Activated naive CD8-positive, alpha-beta T cell treated with anti-CD3 and anti-CD28 coated beads, Interleukin-2, amount 10 ng/mL, durations not matched to agents 7 days and 5 days (primary cell): ENCODE measurements at regions not wholly inside any gene's neighbourhood (a gene's known extent, or its start where the extent isn't known, plus 50 kb on each side); places are given as distances from the start of the nearest gene placed in this dataset.
"Not testable (repeated sequence)": the region's sequence is repeated elsewhere in the genome, so short reads cannot be mapped to it uniquely, and the experiment has no call there.

Experiments used
- ATAC-seq: fragments of 150-1000 bp; cut with Tn5 transposase; one replicate; pipeline ENCODE4 v1.10.0; 2021; ENCODE audit warnings: low read depth, moderate library complexity
- POLR2A ChIA-PET: fragments of 350-600 bp; sonication (Branson Sonifier 250); formaldehyde crosslinking; loops from one replicate; lab custom pipeline; 2021; ENCODE audit warnings: antibody characterized with exemption; lab: Charles Lee
- DNase-seq: peaks from one replicate; pipeline ENCODE4 v3.0.0; 2021
- H3K27ac Mint-ChIP-seq: one replicate; pipeline ENCODE4 v1.8.0; 2022; ENCODE audit warnings: mild to moderate bottlenecking, mixed read lengths
- H3K27me3 Mint-ChIP-seq: one replicate; pipeline ENCODE4 v1.8.0; 2022; ENCODE audit warnings: mild to moderate bottlenecking, moderate library complexity, mixed read lengths
- H3K36me3 Mint-ChIP-seq: one replicate; pipeline ENCODE4 v1.8.0; 2021; ENCODE audit warnings: mild to moderate bottlenecking, mixed read lengths
- H3K4me1 Mint-ChIP-seq: one replicate; pipeline ENCODE4 v1.8.0; 2021; ENCODE audit warnings: mixed read lengths
- H3K4me3 Mint-ChIP-seq: one replicate; pipeline ENCODE4 v1.8.0; 2022; ENCODE audit warnings: mild to moderate bottlenecking, moderate library complexity, mixed read lengths
- H3K9me3 Mint-ChIP-seq: one replicate; pipeline ENCODE4 v1.8.0; 2021; ENCODE audit warnings: mixed read lengths

GRCh38 chr6:86331265-86331840, 606.0 kb upstream of the HTR1E start:
- Mint-ChIP-seq H3K4me3 (no peak overlapping the region), H3K27me3 (no peaks in the 10 kb centered on the region), H3K36me3 (no peaks in the 10 kb centered on the region), H3K9me3 (peaks cover 3% of the 10 kb centered on the region), H3K27ac (no peak overlapping the region), H3K4me1 (no peaks in the 10 kb centered on the region)
- POLR2A ChIA-PET: no interaction called here
- DNase-seq (no peak), ATAC-seq (no peak)

GRCh38 chr6:86306210-86306609, 631.1 kb upstream of the HTR1E start:
- POLR2A ChIA-PET: no interaction called here
- H3K4me1 Mint-ChIP-seq: no peaks in the 10 kb centered on the region
- no peak for DNase-seq

GRCh38 chr6:86285876-86286275, 643.2 kb upstream of the SYNCRIP start:
- POLR2A ChIA-PET: no interaction called here
- no peak overlapping the region for H3K27ac Mint-ChIP-seq
- H3K27me3 Mint-ChIP-seq: no peaks in the 10 kb centered on the region
- no peaks in the 10 kb centered on the region for H3K36me3 Mint-ChIP-seq
- H3K9me3 Mint-ChIP-seq: peaks cover 8% of the 10 kb centered on the region
- DNase-seq (no peak), ATAC-seq (no peak)
- no peaks in the 10 kb centered on the region for H3K4me1 Mint-ChIP-seq
- no peak overlapping the region for H3K4me3 Mint-ChIP-seq

More at GRCh38 chr6:86306210-86306609, 631.1 kb upstream of the HTR1E start:
- no peak overlapping the region for H3K27ac Mint-ChIP-seq
- H3K36me3 Mint-ChIP-seq: no peaks in the 10 kb centered on the region
- H3K9me3 Mint-ChIP-seq: peaks cover 11% of the 10 kb centered on the region
- H3K27me3 Mint-ChIP-seq: no peaks in the 10 kb centered on the region
- ATAC-seq: no peak
- no peak overlapping the region for H3K4me3 Mint-ChIP-seq

GRCh38 chr6:86284809-86285480, 642.3 kb upstream of the SYNCRIP start:
- H3K4me1 Mint-ChIP-seq, H3K27ac Mint-ChIP-seq, ATAC-seq, H3K4me3 Mint-ChIP-seq, H3K36me3 Mint-ChIP-seq, H3K27me3 Mint-ChIP-seq, H3K9me3 Mint-ChIP-seq, DNase-seq, POLR2A ChIA-PET: not testable (repeated sequence)

GRCh38 chr6:86283596-86283995, 640.9 kb upstream of the SYNCRIP start:
- H3K27me3 Mint-ChIP-seq, ATAC-seq, DNase-seq, POLR2A ChIA-PET, H3K36me3 Mint-ChIP-seq, H3K4me3 Mint-ChIP-seq, H3K4me1 Mint-ChIP-seq, H3K27ac Mint-ChIP-seq: not testable (repeated sequence)
- H3K9me3 Mint-ChIP-seq: peaks cover 10% of the 10 kb centered on the region

- Mint-ChIP-seq H3K27me3 (no peaks in the 10 kb centered on the region), H3K36me3 (no peaks in the 10 kb centered on the region), H3K27ac (no peak overlapping the region), H3K9me3 (peaks cover 2% of the 10 kb centered on the region), H3K4me3 (no peak overlapping the region), H3K4me1 (no peaks in the 10 kb centered on the region)
- POLR2A ChIA-PET: no interaction called here
- ATAC-seq (no peak), DNase-seq (no peak)
Measured at GRCh38 chr6:86276056-86276455, 633.4 kb upstream of the SYNCRIP start.

- Mint-ChIP-seq H3K9me3 (peaks cover 2% of the 10 kb centered on the region), H3K4me3 (no peak overlapping the region), H3K36me3 (no peaks in the 10 kb centered on the region), H3K27ac (no peak overlapping the region), H3K4me1 (no peaks in the 10 kb centered on the region), H3K27me3 (no peaks in the 10 kb centered on the region)
- DNase-seq (no peak), ATAC-seq (no peak)
- POLR2A ChIA-PET: no interaction called here
Measured at GRCh38 chr6:86273936-86274335, 631.2 kb upstream of the SYNCRIP start.

- DNase-seq: no peak
- no peaks in the 10 kb centered on the region for H3K27me3 Mint-ChIP-seq
- no peak overlapping the region for H3K4me3 Mint-ChIP-seq
- POLR2A ChIA-PET: no interaction called here
- no peaks in the 10 kb centered on the region for H3K4me1 Mint-ChIP-seq
- no peaks in the 10 kb centered on the region for H3K36me3 Mint-ChIP-seq
- H3K27ac Mint-ChIP-seq: no peak overlapping the region
- H3K9me3 Mint-ChIP-seq: peaks cover 5% of the 10 kb centered on the region
- ATAC-seq: no peak
Measured at GRCh38 chr6:86256615-86257187, 614.0 kb upstream of the SYNCRIP start.

- POLR2A ChIA-PET: no interaction called here
- no peaks in the 10 kb centered on the region for H3K27me3 Mint-ChIP-seq
- DNase-seq (no peak), ATAC-seq (no peak)
- no peaks in the 10 kb centered on the region for H3K4me1 Mint-ChIP-seq
- H3K4me3 Mint-ChIP-seq: no peak overlapping the region
- peaks cover 6% of the 10 kb centered on the region for H3K9me3 Mint-ChIP-seq
- no peak overlapping the region for H3K27ac Mint-ChIP-seq
- no peaks in the 10 kb centered on the region for H3K36me3 Mint-ChIP-seq
Measured at GRCh38 chr6:86255973-86256372, 613.3 kb upstream of the SYNCRIP start.

- Mint-ChIP-seq H3K4me1 (no peaks in the 10 kb centered on the region), H3K9me3 (peaks cover 4% of the 10 kb centered on the region), H3K27ac (no peak overlapping the region), H3K27me3 (no peaks in the 10 kb centered on the region), H3K4me3 (no peak overlapping the region), H3K36me3 (no peaks in the 10 kb centered on the region)
- POLR2A ChIA-PET: no interaction called here
- DNase-seq: no peak
- ATAC-seq: no peak
Measured at GRCh38 chr6:86251106-86251505, 608.4 kb upstream of the SYNCRIP start.

- Mint-ChIP-seq H3K36me3 (no peaks in the 10 kb centered on the region), H3K4me3 (no peak overlapping the region), H3K27me3 (no peaks in the 10 kb centered on the region), H3K9me3 (no peaks in the 10 kb centered on the region), H3K27ac (no peak overlapping the region), H3K4me1 (no peaks in the 10 kb centered on the region)
- ATAC-seq (no peak), DNase-seq (no peak)
- POLR2A ChIA-PET: no interaction called here
Measured at GRCh38 chr6:86217906-86218305, 575.2 kb upstream of the SYNCRIP start.

- Mint-ChIP-seq H3K4me3 (no peak overlapping the region), H3K4me1 (no peaks in the 10 kb centered on the region), H3K27ac (no peak overlapping the region), H3K9me3 (no peaks in the 10 kb centered on the region), H3K27me3 (no peaks in the 10 kb centered on the region), H3K36me3 (no peaks in the 10 kb centered on the region)
- POLR2A ChIA-PET: no interaction called here
- DNase-seq (no peak), ATAC-seq (no peak)
Measured at GRCh38 chr6:86215323-86215722, 572.6 kb upstream of the SYNCRIP start.

- Mint-ChIP-seq H3K27me3 (no peaks in the 10 kb centered on the region), H3K4me1 (no peaks in the 10 kb centered on the region), H3K9me3 (peaks cover 5% of the 10 kb centered on the region), H3K36me3 (no peaks in the 10 kb centered on the region), H3K4me3 (no peak overlapping the region), H3K27ac (no peak overlapping the region)
- POLR2A ChIA-PET: no interaction called here
- ATAC-seq (no peak), DNase-seq (no peak)
Measured at GRCh38 chr6:86205980-86206379, 563.3 kb upstream of the SYNCRIP start.

GRCh38 chr6:86203044-86203443, 560.4 kb upstream of the SYNCRIP start:
- Mint-ChIP-seq H3K4me1 (no peaks in the 10 kb centered on the region), H3K36me3 (no peaks in the 10 kb centered on the region), H3K4me3 (no peak overlapping the region), H3K27ac (no peak overlapping the region), H3K9me3 (peaks cover 7% of the 10 kb centered on the region), H3K27me3 (no peaks in the 10 kb centered on the region)
- DNase-seq (no peak), ATAC-seq (no peak)
- POLR2A ChIA-PET: no interaction called here
